ENCODE measurements at regions not wholly inside any gene's neighbourhood (a gene's known extent, or its start where the extent isn't known, plus 50 kb on each side); places are given as distances from the start of the nearest gene placed in this dataset.

GRCh38 chrX:65846974-65847373 is 179.5 kb downstream of the MSN start:
- H3K36me3 ChIP-seq (replicated peaks; ENCODE audit: low read depth, low read length), result no peaks in the 10 kb centered on the region
- no peak overlapping the region for H3K9ac ChIP-seq (ENCODE audit: low read length)
- no peaks in the 10 kb centered on the region for H3K9me3 ChIP-seq (ENCODE audit: insufficient read depth, low read length)
- no peak overlapping the region for H3K4me3 ChIP-seq (ENCODE audit: low read length)
- H3K4me1 ChIP-seq (ENCODE audit: low read length), result no peaks in the 10 kb centered on the region
- no peak overlapping the region for H3K4me2 ChIP-seq (ENCODE audit: low read length)
- no peak overlapping the region for H3K27ac ChIP-seq (ENCODE audit: low read length)
- TF ChIP-seq EZH2phosphoT487 (IDR thresholded peaks at IDR 0.05; ENCODE audit: low read depth), result no peak
- TF ChIP-seq, protein P1, sequence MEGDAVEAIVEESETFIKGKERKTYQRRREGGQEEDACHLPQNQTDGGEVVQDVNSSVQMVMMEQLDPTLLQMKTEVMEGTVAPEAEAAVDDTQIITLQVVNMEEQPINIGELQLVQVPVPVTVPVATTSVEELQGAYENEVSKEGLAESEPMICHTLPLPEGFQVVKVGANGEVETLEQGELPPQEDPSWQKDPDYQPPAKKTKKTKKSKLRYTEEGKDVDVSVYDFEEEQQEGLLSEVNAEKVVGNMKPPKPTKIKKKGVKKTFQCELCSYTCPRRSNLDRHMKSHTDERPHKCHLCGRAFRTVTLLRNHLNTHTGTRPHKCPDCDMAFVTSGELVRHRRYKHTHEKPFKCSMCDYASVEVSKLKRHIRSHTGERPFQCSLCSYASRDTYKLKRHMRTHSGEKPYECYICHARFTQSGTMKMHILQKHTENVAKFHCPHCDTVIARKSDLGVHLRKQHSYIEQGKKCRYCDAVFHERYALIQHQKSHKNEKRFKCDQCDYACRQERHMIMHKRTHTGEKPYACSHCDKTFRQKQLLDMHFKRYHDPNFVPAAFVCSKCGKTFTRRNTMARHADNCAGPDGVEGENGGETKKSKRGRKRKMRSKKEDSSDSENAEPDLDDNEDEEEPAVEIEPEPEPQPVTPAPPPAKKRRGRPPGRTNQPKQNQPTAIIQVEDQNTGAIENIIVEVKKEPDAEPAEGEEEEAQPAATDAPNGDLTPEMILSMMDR (IDR thresholded peaks at IDR 0.05; ENCODE audit: low read depth, low read length), result no peak
- no peaks in the 10 kb centered on the region for H4K20me1 ChIP-seq (ENCODE audit: insufficient read depth, low read length)
- no peaks in the 10 kb centered on the region for H3K79me2 ChIP-seq (ENCODE audit: low read length)
- H2AFZ ChIP-seq (ENCODE audit: low read depth, low read length), result no peak overlapping the region
- no peaks in the 10 kb centered on the region for H3K27me3 ChIP-seq (ENCODE audit: low read depth, low read length)

DNA sequence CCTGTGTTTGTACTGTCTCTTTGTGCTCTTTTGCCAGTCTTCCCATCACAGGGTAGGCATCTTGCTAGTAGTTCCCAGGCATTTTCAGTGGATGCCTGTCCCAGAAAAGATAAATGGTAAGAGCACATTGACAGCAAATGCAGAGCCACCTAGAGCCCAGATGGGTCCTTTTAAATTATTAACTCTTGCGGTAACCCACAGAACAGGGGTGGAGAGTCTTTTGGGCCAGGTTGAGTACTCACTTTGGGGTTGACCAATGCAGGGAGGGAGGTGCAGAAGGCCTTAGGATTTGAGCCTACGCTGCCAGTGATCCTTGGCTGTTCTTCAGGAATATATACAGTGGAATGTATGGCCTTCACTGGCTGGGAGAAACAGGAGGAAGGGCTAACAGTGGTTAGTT is 173.8 kb downstream of the MSN start:
- H3K4me2 ChIP-seq (ENCODE audit: low read length), result no peak overlapping the region
- H3K9ac ChIP-seq (ENCODE audit: low read length), result no peak overlapping the region
- no peak overlapping the region for H2AFZ ChIP-seq (ENCODE audit: low read depth, low read length)
- no peaks in the 10 kb centered on the region for H3K9me3 ChIP-seq (ENCODE audit: insufficient read depth, low read length)
- no peaks in the 10 kb centered on the region for H3K36me3 ChIP-seq (replicated peaks; ENCODE audit: low read depth, low read length)
- no peaks in the 10 kb centered on the region for H3K79me2 ChIP-seq (ENCODE audit: low read length)
- no peak overlapping the region for H3K27ac ChIP-seq (ENCODE audit: low read length)
- H4K20me1 ChIP-seq (ENCODE audit: insufficient read depth, low read length), result no peaks in the 10 kb centered on the region
- TF ChIP-seq, protein P1 (IDR thresholded peaks at IDR 0.05; ENCODE audit: low read depth, low read length), result no peak
- no peak for TF ChIP-seq EZH2phosphoT487 (IDR thresholded peaks at IDR 0.05; ENCODE audit: low read depth)
- no peak overlapping the region for H3K4me3 ChIP-seq (ENCODE audit: low read length)
- no peaks in the 10 kb centered on the region for H3K4me1 ChIP-seq (ENCODE audit: low read length)
- no peaks in the 10 kb centered on the region for H3K27me3 ChIP-seq (ENCODE audit: low read depth, low read length)

GRCh38 chrX:65838674-65839073 is 171.2 kb downstream of the MSN start:
- H3K79me2 ChIP-seq (ENCODE audit: low read length), result no peaks in the 10 kb centered on the region

GRCh38 chrX:65837875-65838549 is 170.6 kb downstream of the MSN start:
- no peaks in the 10 kb centered on the region for H4K20me1 ChIP-seq (ENCODE audit: insufficient read depth, low read length)
- no peaks in the 10 kb centered on the region for H3K9me3 ChIP-seq (ENCODE audit: insufficient read depth, low read length)
- H3K27me3 ChIP-seq (ENCODE audit: low read depth, low read length), result no peaks in the 10 kb centered on the region
- no peak overlapping the region for H3K27ac ChIP-seq (ENCODE audit: low read length)
- H3K4me1 ChIP-seq (ENCODE audit: low read length), result no peaks in the 10 kb centered on the region
- H3K9ac ChIP-seq (ENCODE audit: low read length), result no peak overlapping the region
- no peaks in the 10 kb centered on the region for H3K36me3 ChIP-seq (replicated peaks; ENCODE audit: low read depth, low read length)
- no peak overlapping the region for H2AFZ ChIP-seq (ENCODE audit: low read depth, low read length)
- TF ChIP-seq, protein P1 (IDR thresholded peaks at IDR 0.05; ENCODE audit: low read depth, low read length), result no peak
- no peak for TF ChIP-seq EZH2phosphoT487 (IDR thresholded peaks at IDR 0.05; ENCODE audit: low read depth)
- no peak overlapping the region for H3K4me2 ChIP-seq (ENCODE audit: low read length)
- H3K79me2 ChIP-seq (ENCODE audit: low read length), result no peaks in the 10 kb centered on the region
- no peak overlapping the region for H3K4me3 ChIP-seq (ENCODE audit: low read length)

More at GRCh38 chrX:65838674-65839073, 171.2 kb downstream of the MSN start:
- Histone ChIP-seq H3K27me3 (ENCODE audit: low read depth, low read length) (no peaks in the 10 kb centered on the region), H3K9me3 (ENCODE audit: insufficient read depth, low read length) (no peaks in the 10 kb centered on the region), H3K36me3 (replicated peaks; ENCODE audit: low read depth, low read length) (no peaks in the 10 kb centered on the region), H4K20me1 (ENCODE audit: insufficient read depth, low read length) (no peaks in the 10 kb centered on the region), H3K4me2 (ENCODE audit: low read length) (no peak overlapping the region), H2AFZ (ENCODE audit: low read depth, low read length) (no peak overlapping the region), H3K4me3 (ENCODE audit: low read length) (no peak overlapping the region), H3K9ac (ENCODE audit: low read length) (no peak overlapping the region), H3K4me1 (ENCODE audit: low read length) (no peaks in the 10 kb centered on the region), H3K27ac (ENCODE audit: low read length) (no peak overlapping the region)
- TF ChIP-seq EZH2phosphoT487 (IDR thresholded peaks at IDR 0.05; ENCODE audit: low read depth), result no peak
- TF ChIP-seq, protein P1 (IDR thresholded peaks at IDR 0.05; ENCODE audit: low read depth, low read length), result no peak
